Neural crest cell (in vitro differentiated cells): ENCODE measurements at regions not wholly inside any gene's neighbourhood (a gene's known extent, or its start where the extent isn't known, plus 50 kb on each side); places are given as distances from the start of the nearest gene placed in this dataset.

Source experiments
- DNase-seq: peaks from one replicate; pipeline ENCODE4 v3.0.0; 2021; ENCODE audit warnings: low read depth, mixed read lengths, low spot score
- H3K27ac Mint-ChIP-seq: one replicate; pipeline ENCODE4 v1.8.0; 2021; ENCODE audit warnings: mild to moderate bottlenecking, mixed read lengths; ENCODE audit not compliant: unreplicated experiment
- H3K27me3 Mint-ChIP-seq: 2 replicates; pipeline ENCODE4 v1.8.0; 2021; ENCODE audit warnings: low read depth, mild to moderate bottlenecking, mixed read lengths
- H3K36me3 Mint-ChIP-seq: 2 replicates; pipeline ENCODE4 v1.8.0; 2021; ENCODE audit warnings: low read depth, mild to moderate bottlenecking, mixed read lengths
- H3K4me1 Mint-ChIP-seq: 2 replicates; pipeline ENCODE4 v1.8.0; 2021; ENCODE audit warnings: mixed read lengths
- H3K4me3 Mint-ChIP-seq: one replicate; pipeline ENCODE4 v1.8.0; 2021; ENCODE audit warnings: mild to moderate bottlenecking, mixed read lengths
- H3K9me3 Mint-ChIP-seq: 2 replicates; pipeline ENCODE4 v1.8.0; 2021; ENCODE audit warnings: mixed read lengths
- CTCF ChIP-seq: fragments of 200-600 bp; sonication (generic); conservative IDR thresholded peaks from 2 replicates; pipeline ENCODE4 v1.5.0; 2021; ENCODE audit warnings: antibody characterized with exemption, mild to moderate bottlenecking

GRCh38 chr20:55216525-55217242 lies 741.3 kb downstream of the DOK5 start:
- Mint-ChIP-seq H3K27me3 (no peaks in the 10 kb centered on the region), H3K27ac (no peak overlapping the region), H3K9me3 (peaks cover 12% of the 10 kb centered on the region), H3K36me3 (no peaks in the 10 kb centered on the region), H3K4me3 (no peak overlapping the region), H3K4me1 (no peaks in the 10 kb centered on the region)
- no peak for DNase-seq
- TF ChIP-seq CTCF = no peak

GRCh38 chr20:55213653-55214052 lies 738.3 kb downstream of the DOK5 start:
- no peak overlapping the region for H3K27ac Mint-ChIP-seq
- DNase-seq = no peak
- H3K27me3 Mint-ChIP-seq = no peaks in the 10 kb centered on the region
- H3K9me3 Mint-ChIP-seq = peaks cover 3% of the 10 kb centered on the region
- H3K36me3 Mint-ChIP-seq = no peaks in the 10 kb centered on the region
- no peak overlapping the region for H3K4me3 Mint-ChIP-seq
- TF ChIP-seq CTCF = no peak
- H3K4me1 Mint-ChIP-seq = no peaks in the 10 kb centered on the region

GRCh38 chr20:55211481-55211880 lies 736.1 kb downstream of the DOK5 start:
- H3K27ac Mint-ChIP-seq = no peak overlapping the region
- no peak for DNase-seq
- H3K27me3 Mint-ChIP-seq = no peaks in the 10 kb centered on the region
- H3K9me3 Mint-ChIP-seq = peaks cover 3% of the 10 kb centered on the region
- no peak for TF ChIP-seq CTCF
- H3K36me3 Mint-ChIP-seq = no peaks in the 10 kb centered on the region
- no peaks in the 10 kb centered on the region for H3K4me1 Mint-ChIP-seq
- no peak overlapping the region for H3K4me3 Mint-ChIP-seq

- no peak for DNase-seq
- H3K4me3 Mint-ChIP-seq = no peak overlapping the region
- no peaks in the 10 kb centered on the region for H3K4me1 Mint-ChIP-seq
- H3K36me3 Mint-ChIP-seq = no peaks in the 10 kb centered on the region
- H3K27ac Mint-ChIP-seq = no peak overlapping the region
- no peak for TF ChIP-seq CTCF
- H3K9me3 Mint-ChIP-seq = no peaks in the 10 kb centered on the region
- H3K27me3 Mint-ChIP-seq = no peaks in the 10 kb centered on the region
Observed at GRCh38 chr20:55205665-55206064, 730.3 kb downstream of the DOK5 start.

- Mint-ChIP-seq H3K27ac (no peak overlapping the region), H3K36me3 (no peaks in the 10 kb centered on the region), H3K27me3 (peaks cover 3% of the 10 kb centered on the region), H3K9me3 (no peaks in the 10 kb centered on the region), H3K4me1 (no peaks in the 10 kb centered on the region), H3K4me3 (no peak overlapping the region)
- DNase-seq = no peak
- no peak for TF ChIP-seq CTCF
Observed at GRCh38 chr20:55200317-55200716, 724.9 kb downstream of the DOK5 start.
